ENCODE measurements at regions not wholly inside any gene's neighbourhood (a gene's known extent, or its start where the extent isn't known, plus 50 kb on each side); places are given as distances from the start of the nearest gene placed in this dataset.

- TF ChIP-seq CTCF (IDR thresholded peaks at IDR 0.05), result no peak
- TF ChIP-seq POLR2A (IDR thresholded peaks at IDR 0.05), result no peak
These were observed 258.1 kb downstream of the BMP2 start for GRCh38 chr20:7025635-7026034.
